HG03135 (cell line): ENCODE measurements at regions not wholly inside any gene's neighbourhood (a gene's known extent, or its start where the extent isn't known, plus 50 kb on each side); places are given as distances from the start of the nearest gene placed in this dataset.

Experiments
- ATAC-seq: cut with Tn5 transposase; IDR thresholded peaks from one replicate; pipeline ENCODE4 v1.9.1; 2021; ENCODE audit warnings: mild to moderate bottlenecking, moderate library complexity; ENCODE audit not compliant: unreplicated experiment

DNA sequence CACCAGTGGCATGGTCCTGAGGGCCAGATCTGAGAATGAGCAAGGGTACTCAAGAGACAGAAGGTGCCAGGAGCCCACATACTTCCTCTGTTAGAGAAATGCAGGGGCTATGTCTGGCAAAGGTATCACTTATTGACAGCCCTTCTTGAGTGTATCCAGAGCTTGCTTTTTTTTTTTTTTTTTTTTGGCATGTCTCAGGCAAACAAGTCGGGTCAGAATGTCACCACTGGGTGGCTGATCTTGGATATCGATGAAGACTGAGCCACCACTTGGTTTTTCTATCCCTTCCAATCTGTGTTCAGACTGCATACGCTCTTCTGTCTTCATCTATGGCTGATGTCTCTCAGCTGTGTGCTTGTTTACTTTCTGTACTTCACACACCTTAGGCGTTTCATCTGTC is 363.4 kb upstream of the C2CD4B start:
- no peak for ATAC-seq

DNA sequence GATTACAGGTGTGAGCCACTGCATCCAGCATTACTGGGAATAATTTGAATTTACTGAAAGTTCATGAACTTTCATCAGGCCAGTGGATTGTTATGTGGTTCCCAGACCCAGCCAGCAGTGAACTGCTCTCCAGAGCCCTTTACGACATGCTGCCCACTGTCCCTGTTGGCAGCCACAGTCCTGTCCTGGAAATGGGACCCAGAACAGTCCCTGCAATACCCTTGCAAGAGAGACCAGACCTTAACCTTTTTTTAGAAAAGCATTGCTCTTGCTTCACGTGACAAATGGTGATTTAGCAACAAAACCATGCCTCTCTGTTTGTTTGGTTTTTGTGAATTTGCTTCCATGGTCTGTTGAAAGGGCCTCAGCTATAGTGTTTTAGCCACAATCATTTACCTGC is 367.3 kb upstream of the C2CD4B start:
- ATAC-seq = no peak

DNA sequence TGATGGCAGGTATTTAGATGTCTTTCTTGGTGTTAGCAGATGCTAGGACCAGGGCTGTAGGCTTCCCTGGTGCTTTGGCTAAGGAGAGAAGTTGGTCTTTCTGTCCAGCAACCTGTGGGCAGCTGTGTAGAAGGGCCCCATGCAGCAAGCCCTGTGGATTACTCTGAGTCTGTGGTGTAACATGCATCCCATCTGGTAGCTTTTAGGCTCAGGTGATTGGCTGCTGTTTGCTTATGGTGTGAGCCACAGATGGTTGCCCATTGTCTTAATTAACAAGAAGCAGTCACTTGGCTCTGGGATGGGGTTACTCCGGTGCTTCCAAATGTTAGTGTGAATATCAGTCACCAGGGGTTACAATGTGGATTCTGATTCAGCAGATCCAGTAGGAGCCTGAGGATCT is 368.6 kb upstream of the C2CD4B start:
- ATAC-seq = no peak

DNA sequence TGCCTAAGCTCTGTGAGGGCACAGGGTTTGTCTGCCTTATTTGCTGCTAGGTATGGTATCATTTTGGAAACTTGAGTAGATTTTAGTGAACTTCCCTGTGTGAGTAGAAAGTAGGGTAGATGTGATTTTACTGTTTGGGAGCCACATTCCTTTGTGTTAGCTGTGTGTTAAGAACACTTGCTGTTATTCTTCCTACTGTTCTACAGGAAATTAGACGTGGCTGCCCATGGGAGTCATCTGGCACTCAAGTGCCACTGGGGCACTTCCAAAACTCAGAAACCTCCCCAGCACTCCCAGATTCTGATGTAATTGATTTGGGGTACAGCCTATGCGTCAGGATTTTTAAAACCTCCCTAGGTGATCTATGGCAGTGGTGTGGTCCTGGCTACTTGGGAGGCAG is 369.9 kb upstream of the C2CD4B start:
- ATAC-seq = no peak

DNA sequence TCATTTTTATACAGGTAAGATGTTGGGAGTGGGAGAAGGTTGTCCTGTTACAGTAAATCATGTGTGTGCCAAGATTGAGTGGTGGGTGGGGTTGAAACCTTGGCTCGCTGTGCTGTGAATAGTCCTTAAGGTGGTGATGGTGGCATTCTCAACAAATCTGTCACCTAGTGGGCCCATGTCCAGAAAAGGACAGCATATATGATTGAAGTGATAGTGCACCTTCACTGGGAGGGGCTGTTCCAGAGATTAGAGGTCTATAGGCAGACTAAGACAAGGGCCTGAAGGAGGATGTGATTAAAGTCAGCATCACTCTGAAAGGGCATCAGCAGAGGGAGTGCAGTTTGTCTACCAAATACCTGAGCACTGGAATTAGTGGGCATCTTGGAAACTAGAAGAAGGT is 374.2 kb upstream of the C2CD4B start:
- no peak for ATAC-seq

DNA sequence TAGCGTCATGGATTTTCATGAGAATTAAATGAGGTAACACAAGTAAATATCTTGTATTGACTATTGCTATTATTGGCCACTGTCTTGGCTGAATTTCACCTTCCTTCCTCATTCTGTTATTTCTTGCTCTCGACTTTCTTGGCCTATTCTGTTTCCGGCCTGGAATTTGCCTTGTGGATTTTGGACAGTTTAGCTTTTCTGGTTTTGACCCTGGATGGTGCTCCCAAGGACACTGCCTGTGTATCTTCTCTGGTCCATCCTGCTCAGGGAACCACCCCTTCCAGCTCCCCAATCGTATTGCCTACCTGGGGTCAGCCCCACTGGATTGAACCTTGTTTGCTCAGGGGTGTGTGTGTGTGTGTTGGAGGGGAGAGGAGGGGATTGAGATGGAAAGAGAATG is 376.2 kb upstream of the C2CD4B start:
- ATAC-seq = no peak

DNA sequence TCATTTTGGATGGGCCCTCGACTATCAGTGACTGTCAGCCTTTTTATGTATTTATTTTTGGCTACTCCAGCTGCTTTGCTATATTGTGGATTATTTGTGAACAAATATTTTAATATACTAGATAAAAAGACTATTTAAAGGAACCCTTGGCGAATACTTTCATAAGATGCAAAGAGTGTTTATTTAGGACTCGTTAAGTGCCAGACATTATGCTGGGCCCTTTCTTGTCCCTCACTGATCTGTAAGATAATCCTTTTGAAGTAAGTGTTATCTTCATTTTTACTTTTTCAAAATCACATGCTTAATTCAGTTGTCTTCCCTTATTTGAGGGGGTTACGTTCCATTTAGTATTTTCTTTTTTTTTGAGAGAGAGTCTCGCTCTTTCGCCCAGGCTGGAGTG is 376.8 kb upstream of the C2CD4B start:
- ATAC-seq = no peak

DNA sequence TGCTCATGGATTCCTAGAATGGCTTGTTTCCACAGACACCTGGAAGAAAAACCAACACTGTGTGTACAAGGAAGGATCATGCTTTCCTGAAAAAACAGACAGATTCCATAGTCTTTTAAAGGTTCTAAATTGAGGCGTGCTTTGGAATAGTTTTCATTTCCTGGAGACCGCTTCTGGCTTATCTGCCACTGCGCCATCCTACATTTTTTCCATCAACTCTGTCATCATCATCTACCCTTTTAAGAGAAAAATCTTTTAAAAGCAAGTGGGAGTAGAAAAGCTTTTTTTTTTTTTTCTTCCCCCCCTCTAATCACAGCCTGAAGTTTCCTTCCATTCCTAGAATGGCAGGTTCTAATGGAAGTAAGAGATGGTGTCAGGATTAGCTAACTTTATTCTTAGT is 379.4 kb upstream of the C2CD4B start:
- ATAC-seq = no peak

DNA sequence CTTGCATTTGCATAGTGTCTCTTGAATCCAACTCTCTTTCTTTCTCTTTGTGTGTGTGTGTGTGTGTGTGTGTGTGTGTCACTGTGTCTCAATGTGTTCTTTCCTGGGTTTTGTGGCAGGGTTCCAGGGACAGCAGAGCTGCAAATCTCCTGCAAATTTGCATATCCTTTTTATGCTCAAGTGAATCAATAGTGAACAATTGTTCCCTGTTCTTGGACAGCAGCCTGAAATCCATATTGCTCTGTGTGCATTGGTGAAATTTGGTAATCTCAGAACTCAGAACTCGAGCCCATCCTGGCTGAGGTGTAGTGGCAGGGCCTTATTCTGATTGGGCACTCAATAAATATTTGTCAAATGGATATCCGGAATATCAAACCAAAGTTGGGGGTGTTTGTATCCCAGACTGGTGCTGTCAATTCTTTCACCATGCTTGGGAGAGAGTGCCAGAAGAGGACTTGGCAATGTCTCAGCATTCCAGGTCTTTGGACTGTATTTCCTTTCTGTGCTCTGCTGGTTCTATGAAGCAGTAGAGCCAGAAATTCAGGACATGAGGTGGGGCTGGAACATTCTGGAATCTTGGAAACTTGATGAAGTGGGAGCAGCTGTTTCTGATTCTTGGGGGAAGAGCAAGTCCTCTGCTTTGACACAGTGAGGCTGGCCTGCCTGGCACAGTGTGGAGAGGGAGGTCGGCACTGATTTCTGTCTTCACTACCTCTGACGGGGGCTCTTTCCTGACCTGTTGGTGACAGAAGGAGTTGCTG is 380.6 kb upstream of the C2CD4B start:
- ATAC-seq = no peak

DNA sequence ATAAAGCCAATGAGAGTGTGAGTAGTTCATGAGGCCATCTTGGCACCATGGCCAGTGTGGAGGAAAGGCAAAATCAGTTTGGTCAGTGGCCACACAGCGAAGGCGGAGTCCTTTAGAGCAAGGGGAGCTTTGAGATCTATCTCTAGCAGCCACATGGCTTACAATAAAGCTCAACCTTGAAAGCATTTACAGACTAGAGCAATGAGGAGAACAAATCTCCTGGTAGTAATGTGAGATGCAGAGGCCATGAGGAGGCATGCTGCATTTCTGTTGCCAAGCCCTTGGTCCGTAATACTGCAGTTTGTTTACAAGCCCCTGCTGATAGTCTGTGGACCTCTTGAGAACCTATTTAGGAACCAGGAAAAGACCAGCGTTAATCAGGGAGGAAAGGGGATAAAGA is 381.5 kb upstream of the C2CD4B start:
- ATAC-seq = no peak

DNA sequence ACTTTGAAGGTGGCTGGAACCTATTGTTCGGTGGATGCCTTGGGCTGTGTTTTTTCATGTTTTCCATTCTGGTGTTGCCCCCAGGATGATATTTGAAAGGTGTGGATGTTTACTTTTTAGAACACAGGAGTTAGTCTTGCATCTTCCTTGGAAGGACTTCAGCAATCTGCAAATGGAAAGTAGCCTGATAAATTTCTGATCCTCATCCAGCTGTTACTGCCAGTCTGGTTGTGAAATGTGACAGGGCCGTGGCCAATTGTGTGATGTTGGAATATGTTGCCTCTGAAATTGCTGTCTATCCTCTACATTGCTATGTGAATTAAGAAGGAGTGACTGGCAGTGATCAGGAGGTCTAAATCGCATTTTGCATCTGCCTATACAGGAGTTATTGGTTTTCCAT is 382.5 kb upstream of the C2CD4B start:
- ATAC-seq = no peak

DNA sequence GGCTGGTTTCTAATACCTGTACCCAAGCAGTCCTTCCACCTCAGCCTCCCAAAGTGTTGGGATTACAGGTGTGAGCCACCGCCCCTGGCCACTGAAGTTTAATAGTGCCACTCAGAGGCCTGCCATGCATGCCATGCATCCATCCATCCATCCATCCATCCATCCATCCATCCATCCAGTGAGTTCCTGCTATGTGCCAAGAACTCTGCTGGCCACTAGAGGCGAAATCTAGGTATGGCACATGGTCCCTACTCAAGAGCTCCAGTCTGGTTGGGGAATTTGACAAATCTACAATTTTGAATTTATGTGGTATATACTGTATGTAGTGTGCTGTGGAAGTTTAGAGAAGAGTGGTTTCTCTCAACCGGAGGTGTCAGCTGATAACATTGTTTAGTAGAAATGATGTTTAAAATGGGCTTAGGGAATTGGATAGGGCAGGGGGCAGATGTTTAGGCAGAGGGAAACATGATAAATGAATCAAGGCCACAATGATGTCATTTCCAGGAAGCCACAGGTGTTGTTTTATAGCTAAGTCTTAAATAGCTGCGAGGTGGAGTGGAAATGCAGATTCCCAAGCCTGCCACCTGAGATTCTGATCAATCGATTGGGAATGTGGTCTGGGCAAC is 384.4 kb upstream of the C2CD4B start:
- no peak for ATAC-seq

DNA sequence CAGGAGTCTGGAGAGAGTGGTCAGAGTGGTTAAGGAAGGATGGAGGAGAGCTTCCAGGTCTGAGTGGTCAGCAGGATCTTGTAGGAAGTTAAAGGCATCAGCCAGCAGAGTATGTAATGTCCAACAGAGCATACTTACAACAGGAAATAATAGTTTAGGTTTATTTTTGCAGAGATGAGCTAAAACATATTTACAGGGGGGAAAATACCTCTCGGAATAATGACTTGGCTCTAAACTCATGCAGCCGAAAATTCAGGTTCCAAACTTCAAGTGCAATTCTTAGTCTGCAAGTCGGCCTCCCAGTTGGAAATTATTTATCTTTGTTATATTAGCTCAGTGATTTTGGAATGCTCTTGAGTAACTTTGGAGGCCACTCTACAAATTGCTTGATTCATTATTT is 385.0 kb upstream of the C2CD4B start:
- no peak for ATAC-seq

DNA sequence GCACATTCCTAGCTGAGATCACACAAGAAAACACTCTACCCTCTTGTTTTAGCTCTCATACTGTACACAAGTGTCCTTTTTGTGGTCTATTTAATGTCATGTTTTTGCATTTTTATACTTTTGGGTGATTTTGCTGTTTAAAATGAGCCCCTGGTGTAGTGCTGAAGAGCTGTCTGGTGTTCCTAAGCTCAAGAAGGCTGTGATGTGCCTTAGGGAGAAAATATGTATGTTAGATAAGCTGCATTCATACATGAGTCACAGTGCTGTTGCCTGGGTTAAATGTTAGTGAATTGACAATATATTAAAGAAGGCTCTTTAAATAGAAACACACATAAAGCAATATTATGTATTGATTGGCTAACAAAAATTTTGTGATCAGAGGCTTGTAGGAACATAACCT is 387.4 kb upstream of the C2CD4B start:
- no peak for ATAC-seq

DNA sequence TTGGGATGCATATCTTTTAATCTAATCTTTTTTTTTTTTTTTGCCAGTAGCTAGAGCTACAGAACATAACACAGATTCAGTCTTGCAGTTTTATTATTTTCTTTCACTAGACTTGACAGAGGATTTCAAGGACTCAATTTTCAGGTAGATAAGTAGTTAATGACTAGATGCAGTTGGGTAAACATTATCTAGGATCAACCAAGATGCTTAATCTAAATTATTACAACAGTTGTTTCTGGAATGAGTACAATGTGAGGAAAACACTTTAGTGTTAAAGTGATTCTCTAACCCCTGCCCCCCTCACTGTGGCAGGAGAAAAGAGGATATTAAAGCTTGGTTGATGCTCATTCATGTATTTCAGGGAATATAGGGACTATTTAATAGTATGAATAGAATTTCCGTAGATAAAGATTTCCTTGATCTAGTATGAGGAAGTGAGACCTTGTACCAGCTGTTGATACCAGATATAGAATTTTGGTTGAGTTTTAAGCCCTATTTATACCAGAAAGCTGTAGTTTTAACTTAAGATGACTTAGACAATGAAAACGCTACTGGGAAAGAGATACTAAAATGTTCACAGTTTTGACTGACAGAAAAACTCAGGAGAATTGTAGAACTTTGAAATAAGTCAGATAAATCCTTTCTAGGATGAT is 389.0 kb upstream of the C2CD4B start:
- no peak for ATAC-seq

DNA sequence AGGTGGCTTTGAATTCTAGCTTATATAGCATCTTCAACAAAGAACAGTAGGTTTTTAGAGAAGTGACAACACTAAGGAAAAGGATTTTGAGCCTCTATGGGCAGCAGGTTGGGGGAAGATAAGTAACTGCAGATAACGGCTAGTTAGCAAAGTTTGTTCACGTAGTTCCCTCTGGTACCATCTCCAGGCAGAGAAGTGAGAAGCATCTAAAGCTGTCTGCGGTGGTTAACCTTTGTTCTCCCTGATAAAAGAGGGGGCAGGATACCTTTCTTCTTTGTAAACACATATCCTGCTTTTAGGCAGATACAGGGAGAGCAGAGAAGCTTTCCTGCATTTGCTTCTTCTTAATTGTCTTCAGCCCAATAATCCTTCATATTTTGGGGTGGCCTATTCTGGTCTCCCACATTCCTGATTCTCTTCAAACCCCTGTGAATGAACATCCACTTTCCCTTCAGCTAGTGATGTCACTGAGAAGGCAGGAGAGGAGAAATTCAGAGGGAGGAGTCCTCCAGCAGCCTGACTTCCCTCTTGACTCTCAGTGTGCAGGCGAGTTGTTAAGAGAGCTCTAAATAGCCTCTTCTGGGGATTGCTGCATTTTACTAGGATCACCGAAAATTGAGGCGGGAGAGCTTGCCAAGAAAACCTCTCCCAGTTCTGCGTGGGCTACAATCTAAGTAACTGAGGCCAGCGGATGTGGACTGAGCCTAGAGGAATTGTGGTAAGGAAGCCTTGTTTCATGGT is 393.7 kb upstream of the C2CD4B start:
- ATAC-seq = no peak

DNA sequence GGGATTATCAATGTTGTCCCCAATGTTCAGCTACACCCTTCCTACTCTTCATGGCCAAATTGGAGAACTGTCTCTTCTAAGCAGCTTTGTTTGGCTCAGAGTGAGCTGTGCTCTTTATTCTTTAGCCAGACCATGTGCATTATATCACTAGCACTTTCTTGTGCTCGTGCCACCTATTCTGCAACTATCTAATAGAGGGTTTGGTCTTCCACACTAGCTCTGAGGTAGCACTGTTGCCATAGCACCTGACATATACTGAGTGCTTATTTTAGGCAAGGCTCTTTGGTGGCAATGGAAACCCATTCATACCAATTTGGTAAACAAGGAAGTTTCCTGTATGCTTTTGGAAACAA is 394.3 kb upstream of the C2CD4B start:
- ATAC-seq = no peak

DNA sequence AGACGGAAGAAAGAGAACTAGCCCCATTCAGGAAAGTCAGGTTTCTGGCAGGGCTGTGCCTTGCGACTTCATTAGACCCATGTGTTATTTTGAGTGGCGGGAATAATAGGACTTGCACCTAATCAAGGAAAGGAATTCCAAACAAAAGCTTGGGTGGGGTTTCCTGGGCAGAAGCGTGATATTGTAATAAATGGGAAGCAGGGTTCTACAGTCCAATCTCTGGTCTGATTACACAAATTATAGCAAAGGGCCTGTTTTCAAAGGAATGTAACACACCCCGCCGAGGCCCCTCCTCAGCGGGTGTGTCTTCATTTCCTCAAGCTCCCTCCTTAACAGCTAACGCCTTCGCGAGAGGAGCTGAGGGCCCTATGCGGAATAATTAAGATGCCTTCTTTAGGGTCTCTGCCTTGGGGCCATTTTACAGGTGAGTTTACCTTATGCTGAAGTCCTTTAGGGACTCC is 396.0 kb upstream of the C2CD4B start:
- ATAC-seq = no peak

DNA sequence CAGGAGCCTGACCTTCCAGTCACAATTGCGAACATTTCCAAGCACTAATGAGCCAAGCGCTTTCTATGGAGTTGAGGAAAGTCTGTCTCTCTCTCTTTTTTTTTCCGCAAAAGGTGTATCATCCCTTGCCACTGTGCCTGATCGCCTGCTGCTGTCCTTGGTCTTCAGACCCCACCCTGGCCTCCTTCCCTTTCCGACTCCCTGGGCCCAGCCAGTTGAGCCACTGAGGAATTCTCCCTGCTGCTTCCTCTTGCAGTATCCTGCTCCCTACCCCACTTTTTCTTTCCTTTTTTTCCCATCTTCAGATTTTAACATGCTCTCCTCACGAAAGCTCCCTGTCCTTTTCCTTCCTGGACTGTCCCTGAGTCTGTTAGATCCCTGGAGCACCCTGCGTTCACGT is 396.5 kb upstream of the C2CD4B start:
- ATAC-seq = no peak

DNA sequence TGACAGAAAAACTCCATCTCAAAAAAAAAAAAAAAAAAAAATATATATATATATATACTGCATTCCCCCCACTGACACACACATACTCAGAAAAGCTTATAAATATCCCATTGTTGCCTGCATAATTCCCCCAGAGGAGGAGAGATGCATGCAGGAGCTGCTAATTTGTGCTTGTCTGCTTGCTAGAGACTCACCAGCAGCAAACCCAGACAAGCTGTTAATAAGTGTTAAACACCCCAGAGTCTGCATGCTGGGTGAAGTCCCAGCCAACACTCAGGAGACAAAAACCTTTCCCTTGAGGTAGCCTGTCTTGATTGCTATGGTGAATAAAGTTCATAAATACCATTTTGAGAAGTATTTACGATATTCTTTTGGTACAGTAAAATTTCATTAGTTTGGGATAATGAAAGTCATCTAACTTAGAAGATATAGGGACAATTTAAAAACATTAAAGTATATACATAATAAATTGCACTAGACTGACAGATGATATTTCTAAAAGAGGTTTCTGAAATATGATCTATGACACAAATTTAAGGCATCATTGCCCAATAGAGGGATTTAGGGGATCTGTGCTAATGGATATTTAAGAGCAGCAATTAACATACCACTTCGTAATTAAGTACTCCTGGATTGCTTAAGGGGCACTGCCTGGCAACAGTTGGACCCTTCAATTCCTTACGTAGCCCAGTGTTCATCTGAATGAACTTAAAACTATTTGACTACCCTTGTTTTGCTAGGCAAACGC is 400.0 kb upstream of the C2CD4B start:
- no peak for ATAC-seq

DNA sequence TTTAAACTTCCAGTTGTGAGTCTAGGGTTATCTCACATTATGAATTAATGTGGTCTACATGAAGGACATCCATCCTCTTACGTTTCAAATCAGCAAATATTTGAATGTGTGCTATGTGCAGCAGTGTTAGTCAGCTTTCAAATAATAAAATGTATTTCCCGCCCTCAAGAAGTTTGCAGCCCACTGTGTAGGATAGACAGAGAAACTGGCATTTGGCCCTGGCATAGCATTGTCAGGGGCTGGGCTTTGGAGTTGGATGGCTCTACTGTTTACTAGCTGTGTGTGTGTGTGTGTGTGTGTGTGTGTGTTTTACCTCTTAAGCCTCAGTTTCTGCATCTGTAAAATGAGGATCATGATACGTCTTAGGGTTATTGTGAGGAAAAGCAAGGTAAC is 400.5 kb upstream of the C2CD4B start:
- ATAC-seq = no peak
